ENCODE measurements at regions not wholly inside any gene's neighbourhood (a gene's known extent, or its start where the extent isn't known, plus 50 kb on each side); places are given as distances from the start of the nearest gene placed in this dataset.

GRCh38 chr1:81392526-81393226 lies 408.1 kb upstream of the ADGRL2 start:
- DNase-seq (ENCODE audit: low spot score): no peak

- DNase-seq (ENCODE audit: low spot score): no peak
Observed at GRCh38 chr1:81391125-81391828, 409.5 kb upstream of the ADGRL2 start.

- DNase-seq (ENCODE audit: low spot score): no peak
Observed at GRCh38 chr1:81388435-81388834, 412.3 kb upstream of the ADGRL2 start.

GRCh38 chr1:81387446-81387845 lies 413.3 kb upstream of the ADGRL2 start:
- DNase-seq (ENCODE audit: low spot score): no peak

GRCh38 chr1:81382561-81382960 lies 418.2 kb upstream of the ADGRL2 start:
- DNase-seq (ENCODE audit: low spot score): no peak

- no peak for DNase-seq (ENCODE audit: low spot score)
Observed at GRCh38 chr1:81381881-81382280, 418.9 kb upstream of the ADGRL2 start.

GRCh38 chr1:81380436-81380835 lies 420.3 kb upstream of the ADGRL2 start:
- DNase-seq (ENCODE audit: low spot score): no peak

GRCh38 chr1:81379430-81379829 lies 421.3 kb upstream of the ADGRL2 start:
- DNase-seq (ENCODE audit: low spot score): no peak

- no peak for DNase-seq (ENCODE audit: low spot score)
Observed at GRCh38 chr1:81377406-81377805, 423.3 kb upstream of the ADGRL2 start.

GRCh38 chr1:81375884-81376548 lies 424.7 kb upstream of the ADGRL2 start:
- DNase-seq (ENCODE audit: low spot score): no peak

GRCh38 chr1:81374481-81374880 lies 426.3 kb upstream of the ADGRL2 start:
- DNase-seq (ENCODE audit: low spot score): no peak

- no peak for DNase-seq (ENCODE audit: low spot score)
Observed at GRCh38 chr1:81371864-81372263, 428.9 kb upstream of the ADGRL2 start.

- no peak for DNase-seq (ENCODE audit: low spot score)
Observed at GRCh38 chr1:81369833-81370232, 430.9 kb upstream of the ADGRL2 start.

- DNase-seq (ENCODE audit: low spot score): no peak
Observed at GRCh38 chr1:81366173-81366572, 434.6 kb upstream of the ADGRL2 start.

- no peak for DNase-seq (ENCODE audit: low spot score)
Observed at GRCh38 chr1:81364088-81364487, 436.6 kb upstream of the ADGRL2 start.

- no peak for DNase-seq (ENCODE audit: low spot score)
Observed at GRCh38 chr1:81358151-81358550, 442.6 kb upstream of the ADGRL2 start.

GRCh38 chr1:81351864-81352263 lies 448.9 kb upstream of the ADGRL2 start:
- no peak for DNase-seq (ENCODE audit: low spot score)

GRCh38 chr1:81349194-81349965 lies 451.4 kb upstream of the ADGRL2 start:
- DNase-seq (ENCODE audit: low spot score): no peak

GRCh38 chr1:81345110-81345509 lies 455.6 kb upstream of the ADGRL2 start:
- no peak for DNase-seq (ENCODE audit: low spot score)

GRCh38 chr1:81340239-81340638 lies 460.5 kb upstream of the ADGRL2 start:
- no peak for DNase-seq (ENCODE audit: low spot score)

- no peak for DNase-seq (ENCODE audit: low spot score)
Observed at GRCh38 chr1:81337226-81337625, 463.5 kb upstream of the ADGRL2 start.

GRCh38 chr1:81335876-81336275 lies 464.9 kb upstream of the ADGRL2 start:
- DNase-seq (ENCODE audit: low spot score): no peak
